Caco-2 (cell line): ENCODE measurements at regions not wholly inside any gene's neighbourhood (a gene's known extent, or its start where the extent isn't known, plus 50 kb on each side); places are given as distances from the start of the nearest gene placed in this dataset.

Experiments used
- BruUV-seq: library from RNA; stranded (reverse); fragments of 400-500 nt; replicated peaks from 2 replicates; lab custom pipeline; 2021; lab: Mats Ljungman, UMichigan
- CTCF ChIA-PET: fragments of 300-600 bp; sonication (Branson Sonifier 250); formaldehyde crosslinking; loops from one replicate; lab custom pipeline; 2022; ENCODE audit warnings: antibody characterized with exemption; lab: Charles Lee
- POLR2A ChIA-PET: fragments of 300-600 bp; sonication (Branson Sonifier 250); formaldehyde crosslinking; loops from one replicate; lab custom pipeline; 2022; ENCODE audit warnings: antibody characterized with exemption; lab: Charles Lee
- DNase-seq, 2 experiments: peaks; one replicate each; pipeline versions ENCODE4 v3.0.0 to v3.0.0-alpha.2; 2020 to 2022
- H3K27me3 ChIP-seq: replicated peaks from 2 replicates; pipeline ENCODE4 v1.6.0; 2011; ENCODE audit warnings: low read length; ENCODE audit not compliant: control insufficient read depth, insufficient read depth
- H3K36me3 ChIP-seq: 2 replicates; pipeline ENCODE4 v1.5.1; 2011; ENCODE audit warnings: low read length; ENCODE audit not compliant: control insufficient read depth, insufficient read depth
- H3K4me1 ChIP-seq: fragments of 250-450 bp; sonication (Bioruptor Pico); 2 replicates; pipeline ENCODE4 v1.5.1; 2020; ENCODE audit warnings: mild to moderate bottlenecking
- H3K4me3 ChIP-seq: 2 replicates; pipeline ENCODE4 v1.5.1; 2011; ENCODE audit warnings: low read depth, mild to moderate bottlenecking, control low read depth, low read length
- H3K9me3 ChIP-seq: fragments of 250-450 bp; sonication (Bioruptor Pico); 2 replicates; pipeline ENCODE4 v1.5.1; 2020; ENCODE audit warnings: mild to moderate bottlenecking, moderate library complexity
- H3K27ac Mint-ChIP-seq: one replicate; pipeline ENCODE4 v1.8.0; 2022; ENCODE audit warnings: mixed read lengths; ENCODE audit not compliant: unreplicated experiment
- H3K27me3 Mint-ChIP-seq: one replicate; pipeline ENCODE4 v1.8.0; 2022; ENCODE audit warnings: mixed read lengths; ENCODE audit not compliant: insufficient read depth, unreplicated experiment
- H3K36me3 Mint-ChIP-seq: one replicate; pipeline ENCODE4 v1.8.0; 2022; ENCODE audit warnings: mild to moderate bottlenecking, mixed read lengths; ENCODE audit not compliant: insufficient read depth, unreplicated experiment
- H3K4me1 Mint-ChIP-seq: one replicate; pipeline ENCODE4 v1.8.0; 2022; ENCODE audit warnings: low read depth, mixed read lengths; ENCODE audit not compliant: unreplicated experiment
- H3K4me3 Mint-ChIP-seq: one replicate; pipeline ENCODE4 v1.8.0; 2022; ENCODE audit warnings: mild to moderate bottlenecking, moderate library complexity, mixed read lengths; ENCODE audit not compliant: unreplicated experiment
- H3K9me3 Mint-ChIP-seq: one replicate; pipeline ENCODE4 v1.8.0; 2022; ENCODE audit warnings: mixed read lengths; ENCODE audit not compliant: unreplicated experiment
- intact Hi-C: fragments of 100-400 bp; cut with micrococcal nuclease; formaldehyde crosslinking; loops from one replicate; pipeline ENCODE4 v1.10.0; 2022; ENCODE audit not compliant: unreplicated experiment
- TF ChIP-seq, protein P1 (sequence below), 2 experiments: fragments of 200-600 bp in 1 of 2; IDR thresholded peaks; 1 replicate in 1 of 2; 2 replicates in 1 of 2; pipeline versions ENCODE4 v1.5.1 to v1.8.0; 2011 to 2022; ENCODE audit warnings: antibody characterized with exemption in 1 of 2, control low read depth in 1 of 2, inconsistent platforms in 1 of 2, low read depth in 1 of 2, low read length in 1 of 2, mild to moderate bottlenecking in 1 of 2, moderate library complexity in 1 of 2; ENCODE audit not compliant: insufficient read depth in 1 of 2, severe bottlenecking in 1 of 2, unreplicated experiment in 1 of 2

DNA sequence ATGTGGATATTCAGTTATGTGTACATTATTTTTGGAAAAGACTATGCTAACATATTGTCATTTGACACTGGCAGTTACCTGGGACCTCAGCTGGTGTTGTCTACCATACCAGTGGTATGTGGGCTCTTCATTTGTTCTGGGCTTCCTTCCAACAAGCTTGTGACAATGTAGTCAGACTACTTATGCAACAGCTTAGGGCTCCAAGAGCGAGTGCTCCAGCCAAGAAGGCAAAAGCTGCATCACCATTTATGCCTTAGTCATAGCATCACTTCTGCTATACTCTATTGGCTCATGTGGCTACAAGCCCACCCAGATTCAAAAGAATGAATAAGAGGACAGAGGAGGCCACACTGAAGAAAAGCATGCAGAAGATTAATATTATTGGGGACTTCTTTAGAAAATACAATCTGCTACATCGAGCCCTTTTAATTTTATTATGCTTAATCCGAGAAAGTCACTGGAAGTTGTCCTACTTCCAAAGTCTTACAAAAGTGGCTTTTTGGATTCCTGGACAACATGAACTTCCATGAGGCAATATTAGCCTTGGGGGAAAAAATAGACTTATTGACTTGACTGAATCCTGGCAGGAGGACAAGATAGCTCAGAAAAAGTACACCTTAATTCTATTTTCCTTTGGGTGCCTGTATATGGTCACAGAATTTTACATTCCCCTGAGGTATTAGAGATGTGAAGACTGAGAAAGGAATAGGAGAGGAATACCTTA is 529.4 kb upstream of the HTR2A start:
- ChIA-PET CTCF (no interaction called here), POLR2A (no interaction called here)
- intact Hi-C loops: loop anchor here (10.0 kb wide), 1 partner anchor 349 kb away; no protein-coding TSS in a partner anchor
- Mint-ChIP-seq H3K36me3 (no peaks in the 10 kb centered on the region), H3K4me3 (no peak overlapping the region), H3K4me1 (no peaks in the 10 kb centered on the region), H3K27me3 (peaks cover 4% of the 10 kb centered on the region), H3K27ac (no peak overlapping the region), H3K9me3 (no peaks in the 10 kb centered on the region)
- no TSS peak for BruUV-seq
- Histone ChIP-seq H3K4me1 (no peaks in the 10 kb centered on the region), H3K36me3 (no peaks in the 10 kb centered on the region), H3K27me3 (no peaks in the 10 kb centered on the region; the same call in 1 of the 2 replicates), H3K4me3 (no peak overlapping the region), H3K9me3 (no peaks in the 10 kb centered on the region)
- TF ChIP-seq, protein P1, sequence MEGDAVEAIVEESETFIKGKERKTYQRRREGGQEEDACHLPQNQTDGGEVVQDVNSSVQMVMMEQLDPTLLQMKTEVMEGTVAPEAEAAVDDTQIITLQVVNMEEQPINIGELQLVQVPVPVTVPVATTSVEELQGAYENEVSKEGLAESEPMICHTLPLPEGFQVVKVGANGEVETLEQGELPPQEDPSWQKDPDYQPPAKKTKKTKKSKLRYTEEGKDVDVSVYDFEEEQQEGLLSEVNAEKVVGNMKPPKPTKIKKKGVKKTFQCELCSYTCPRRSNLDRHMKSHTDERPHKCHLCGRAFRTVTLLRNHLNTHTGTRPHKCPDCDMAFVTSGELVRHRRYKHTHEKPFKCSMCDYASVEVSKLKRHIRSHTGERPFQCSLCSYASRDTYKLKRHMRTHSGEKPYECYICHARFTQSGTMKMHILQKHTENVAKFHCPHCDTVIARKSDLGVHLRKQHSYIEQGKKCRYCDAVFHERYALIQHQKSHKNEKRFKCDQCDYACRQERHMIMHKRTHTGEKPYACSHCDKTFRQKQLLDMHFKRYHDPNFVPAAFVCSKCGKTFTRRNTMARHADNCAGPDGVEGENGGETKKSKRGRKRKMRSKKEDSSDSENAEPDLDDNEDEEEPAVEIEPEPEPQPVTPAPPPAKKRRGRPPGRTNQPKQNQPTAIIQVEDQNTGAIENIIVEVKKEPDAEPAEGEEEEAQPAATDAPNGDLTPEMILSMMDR (IDR thresholded peaks at IDR 0.05; ENCODE audit: insufficient read depth in 1 of 2, low read depth in 1 of 2, low read length in 1 of 2, severe bottlenecking in 1 of 2, unreplicated experiment in 1 of 2): no peak
- no peak for DNase-seq

- Mint-ChIP-seq H3K4me1 (no peaks in the 10 kb centered on the region), H3K4me3 (no peak overlapping the region), H3K36me3 (no peaks in the 10 kb centered on the region), H3K27me3 (peaks cover 5% of the 10 kb centered on the region), H3K9me3 (no peaks in the 10 kb centered on the region), H3K27ac (no peak overlapping the region)
- Histone ChIP-seq H3K9me3 (no peaks in the 10 kb centered on the region), H3K36me3 (no peaks in the 10 kb centered on the region), H3K27me3 (peaks cover 1% of the 10 kb centered on the region; the same call in 1 of the 2 replicates), H3K4me3 (no peak overlapping the region), H3K4me1 (no peaks in the 10 kb centered on the region)
- intact Hi-C loops: loop anchor here (10.0 kb wide), 1 partner anchor 353 kb away; no protein-coding TSS in a partner anchor
- DNase-seq: no peak
- ChIA-PET POLR2A (no interaction called here), CTCF (no interaction called here)
- TF ChIP-seq, protein P1 (IDR thresholded peaks at IDR 0.05; ENCODE audit: insufficient read depth in 1 of 2, low read depth in 1 of 2, low read length in 1 of 2, severe bottlenecking in 1 of 2, unreplicated experiment in 1 of 2): no peak
- BruUV-seq: no TSS peak
Measured at GRCh38 chr13:47421525-47421924, 524.7 kb upstream of the HTR2A start.

- no peaks in the 10 kb centered on the region for H3K4me1 ChIP-seq
- H3K4me3 ChIP-seq: no peak overlapping the region
- Mint-ChIP-seq H3K9me3 (no peaks in the 10 kb centered on the region), H3K36me3 (no peaks in the 10 kb centered on the region), H3K4me1 (no peaks in the 10 kb centered on the region), H3K4me3 (no peak overlapping the region), H3K27me3 (peaks cover 5% of the 10 kb centered on the region), H3K27ac (no peak overlapping the region)
- H3K27me3 ChIP-seq: 0 out of 2 replicates have a peak, but pooled peaks cover 1% of the 10 kb centered on the region
- intact Hi-C loops: loop anchor here (10.0 kb wide), 1 partner anchor 354 kb away; no protein-coding TSS in a partner anchor
- no peaks in the 10 kb centered on the region for H3K9me3 ChIP-seq
- ChIA-PET POLR2A (no interaction called here), CTCF (no interaction called here)
- TF ChIP-seq, protein P1 (IDR thresholded peaks at IDR 0.05; ENCODE audit: insufficient read depth in 1 of 2, low read depth in 1 of 2, low read length in 1 of 2, severe bottlenecking in 1 of 2, unreplicated experiment in 1 of 2): no peak
- no peaks in the 10 kb centered on the region for H3K36me3 ChIP-seq
- BruUV-seq: no TSS peak
- DNase-seq: no peak
Measured at GRCh38 chr13:47420568-47420967, 523.7 kb upstream of the HTR2A start.
